IPS DF 19.7 (cell line): ENCODE measurements at regions not wholly inside any gene's neighbourhood (a gene's known extent, or its start where the extent isn't known, plus 50 kb on each side); places are given as distances from the start of the nearest gene placed in this dataset.

ENCODE experiments used
- DNase-seq: peaks from one replicate; pipeline ENCODE4 v3.0.0-alpha.2; 2013; ENCODE audit warnings: low read depth, low spot score

- DNase-seq: no peak
Measured at GRCh38 chr20:11564491-11564890, 353.2 kb upstream of the BTBD3 start.

- peak; percentile 71 for DNase-seq
Measured at GRCh38 chr20:11569163-11569562, 348.5 kb upstream of the BTBD3 start.

DNA sequence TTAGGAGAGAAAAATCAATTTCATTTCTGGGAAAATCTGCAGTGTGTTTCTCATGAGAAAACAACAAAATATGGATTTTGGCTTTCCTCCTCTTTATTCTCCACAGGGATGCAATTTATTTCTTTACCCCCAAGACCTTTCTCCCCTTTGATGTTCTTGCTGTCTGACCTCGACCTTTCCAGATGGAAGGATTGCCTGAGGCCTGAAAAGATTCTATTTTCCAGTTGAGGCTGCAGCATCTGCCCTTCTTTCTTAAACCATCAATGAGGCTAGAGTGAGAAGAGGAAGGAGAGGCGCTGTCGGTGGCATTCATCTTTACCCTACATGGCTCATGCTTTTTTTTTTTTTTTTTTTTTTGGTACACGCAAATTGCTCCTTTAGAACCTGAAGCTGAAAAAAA, 344.2 kb upstream of the BTBD3 start:
- no peak for DNase-seq

DNA sequence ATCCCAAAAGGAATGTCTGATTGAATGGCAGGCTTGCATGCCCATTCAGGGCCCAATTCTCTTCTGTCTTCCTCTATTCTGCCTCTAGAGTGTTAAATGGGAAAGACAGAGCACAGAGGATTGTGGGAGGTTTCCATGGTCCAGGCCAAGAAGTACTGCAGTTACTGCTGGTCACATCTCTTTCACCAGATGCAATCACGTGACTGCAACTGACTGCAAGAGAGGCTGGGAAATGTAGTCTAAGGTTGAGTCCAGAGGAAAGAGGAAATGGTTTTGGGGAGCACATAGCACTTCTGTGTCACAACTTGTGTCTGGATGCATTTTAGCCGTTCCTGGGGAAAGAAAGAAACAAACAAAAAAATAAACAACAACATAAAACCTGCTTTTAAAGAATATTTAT, 336.4 kb upstream of the BTBD3 start:
- DNase-seq: peak; percentile 77

- no peak for DNase-seq
Measured at GRCh38 chr20:11582060-11582459, 335.6 kb upstream of the BTBD3 start.

- DNase-seq: no peak
Measured at GRCh38 chr20:11585752-11586352, 331.8 kb upstream of the BTBD3 start.

GRCh38 chr20:11588875-11589274, 328.8 kb upstream of the BTBD3 start:
- DNase-seq: no peak

DNA sequence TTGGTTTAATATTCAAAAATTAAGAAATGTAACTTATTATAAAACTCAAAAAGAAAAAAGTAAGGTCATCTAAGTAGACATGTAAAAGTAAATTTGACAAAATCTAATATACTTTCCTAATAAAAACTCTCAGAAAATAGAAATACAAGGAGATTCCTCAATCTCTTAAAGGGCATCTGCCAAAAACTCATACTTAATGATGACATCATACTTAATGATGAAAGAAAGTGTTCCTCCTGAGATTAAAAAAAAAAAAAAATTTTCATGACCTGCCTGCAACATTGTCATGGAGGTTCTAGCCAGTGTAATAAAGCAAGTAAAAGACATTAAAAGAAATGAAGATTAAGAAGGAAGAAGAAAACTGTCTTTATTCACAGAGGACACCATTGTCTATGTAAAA, 325.7 kb upstream of the BTBD3 start:
- no peak for DNase-seq

DNA sequence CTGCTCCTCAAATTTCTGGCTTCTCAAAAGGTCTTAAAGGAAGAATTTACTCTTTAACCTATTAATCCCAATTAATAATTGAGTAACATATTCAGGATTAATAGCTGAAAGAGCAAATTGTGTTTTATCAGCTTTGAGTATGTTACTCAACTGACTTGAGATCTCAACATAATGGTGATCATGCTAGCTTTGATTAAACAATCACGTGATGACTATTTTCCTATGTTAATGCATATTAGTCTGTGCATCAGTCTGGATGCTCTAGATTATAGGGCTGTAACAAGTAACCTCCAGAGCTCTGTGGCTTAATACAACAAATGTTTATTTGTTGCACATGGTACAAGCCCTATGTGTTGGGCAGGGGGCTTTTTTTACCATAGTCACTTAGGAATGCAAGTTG, 313.4 kb upstream of the BTBD3 start:
- no peak for DNase-seq

- DNase-seq: no peak
Measured at GRCh38 chr20:11607047-11607446, 310.6 kb upstream of the BTBD3 start.

DNA sequence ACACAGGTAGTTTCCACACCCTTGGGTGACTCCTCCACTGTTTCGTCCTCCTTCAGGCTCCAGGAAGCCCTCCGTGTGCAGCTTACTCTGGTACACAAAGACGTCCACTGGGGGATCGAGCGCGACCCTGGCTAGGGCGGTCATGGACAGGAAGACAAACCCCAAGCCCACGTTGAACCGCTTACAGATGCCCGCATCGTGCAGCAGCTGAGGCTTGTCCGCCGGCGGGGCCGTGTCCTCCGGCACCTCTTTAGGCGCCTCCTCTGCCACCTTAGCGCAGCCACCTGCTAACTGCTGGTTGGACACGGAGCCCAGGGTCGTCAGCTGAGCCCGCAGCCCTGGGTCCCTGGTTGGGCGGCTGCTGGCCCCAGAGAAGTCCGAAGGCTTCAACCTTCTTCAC, 309.0 kb upstream of the BTBD3 start:
- no peak for DNase-seq

DNA sequence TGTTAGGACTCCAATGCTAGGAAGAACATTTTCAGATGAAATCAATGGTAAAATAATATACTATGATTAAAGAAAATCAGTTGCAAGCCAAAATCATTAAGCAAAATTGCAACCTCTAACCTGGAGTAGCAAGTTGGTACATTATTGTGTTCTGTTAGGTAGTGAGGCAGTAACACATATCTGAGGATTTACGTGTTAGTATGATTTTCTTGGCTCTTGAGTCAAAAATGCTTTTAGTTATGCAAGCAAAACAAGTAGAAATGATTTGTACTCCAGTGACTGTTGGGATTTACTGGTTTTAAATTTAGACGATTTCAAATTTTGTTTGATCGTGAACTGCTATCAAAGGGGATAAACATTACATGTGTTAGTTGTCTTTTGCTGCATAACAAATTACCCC, 293.0 kb upstream of the BTBD3 start:
- DNase-seq: no peak

GRCh38 chr20:11626551-11626950, 291.1 kb upstream of the BTBD3 start:
- no peak for DNase-seq

- no peak for DNase-seq
Measured at GRCh38 chr20:11642866-11643265, 274.8 kb upstream of the BTBD3 start.

- peak; percentile 2 for DNase-seq
Measured at GRCh38 chr20:11646359-11646758, 271.3 kb upstream of the BTBD3 start.

GRCh38 chr20:11650566-11650965, 267.1 kb upstream of the BTBD3 start:
- DNase-seq: no peak

DNA sequence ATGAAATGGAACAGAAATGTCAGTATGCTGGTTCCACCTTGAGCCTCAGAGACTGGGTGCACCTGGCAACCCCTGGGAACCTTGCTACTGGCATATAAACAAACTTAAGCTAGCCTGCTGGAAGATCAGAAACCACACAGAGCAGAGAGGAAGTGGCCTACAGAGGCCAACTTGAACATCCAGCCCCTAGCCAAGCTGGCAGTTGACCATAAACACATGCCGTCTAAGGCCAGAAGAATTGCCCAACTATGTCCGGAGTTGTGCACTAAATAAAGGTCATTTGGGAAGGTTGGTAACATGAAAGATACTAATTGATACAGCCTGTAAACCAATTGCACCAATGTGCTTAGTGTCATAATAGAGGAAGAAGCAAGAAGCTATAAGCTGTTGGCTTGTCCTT, 266.6 kb upstream of the BTBD3 start:
- no peak for DNase-seq

DNA sequence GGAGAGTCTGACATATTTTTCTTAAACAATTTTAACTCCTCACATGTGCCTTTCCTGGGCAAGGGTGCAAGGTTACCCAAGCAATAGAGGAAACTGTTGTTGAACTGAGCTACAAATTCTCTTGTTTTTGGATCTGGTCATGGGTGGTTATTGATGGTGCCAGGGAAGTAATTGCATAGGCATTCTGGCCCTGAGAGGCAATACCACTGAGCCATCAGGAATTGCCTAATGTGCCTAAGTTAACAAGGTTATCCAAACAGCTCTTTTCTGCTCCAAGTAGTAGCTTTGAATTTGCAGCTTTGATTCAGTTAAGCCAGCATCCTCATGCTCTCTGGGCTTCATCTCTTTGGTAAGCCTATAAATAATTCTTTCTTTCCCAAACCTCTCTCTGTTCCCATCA, 266.0 kb upstream of the BTBD3 start:
- no peak for DNase-seq

DNA sequence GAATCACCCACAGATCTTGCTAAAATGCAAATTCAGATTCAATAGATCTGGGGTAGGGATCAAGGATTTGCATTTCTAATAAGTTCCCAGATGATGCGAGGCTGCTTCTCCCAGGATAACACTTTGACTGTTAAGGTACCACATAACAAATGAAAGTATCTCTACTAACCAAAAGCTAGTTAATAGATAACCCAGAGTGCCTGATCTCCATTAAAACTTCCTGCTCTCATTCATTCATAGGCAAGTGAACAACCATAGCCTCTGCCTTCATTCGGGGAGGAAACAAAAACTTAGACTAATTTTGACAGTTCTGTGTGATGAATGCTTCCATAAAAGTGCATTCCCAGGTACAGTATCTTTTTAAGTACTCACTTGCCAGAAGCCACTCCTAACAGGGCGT, 265.6 kb upstream of the BTBD3 start:
- DNase-seq: no peak

- no peak for DNase-seq
Measured at GRCh38 chr20:11654766-11655165, 262.9 kb upstream of the BTBD3 start.

- DNase-seq: no peak
Measured at GRCh38 chr20:11660673-11661072, 257.0 kb upstream of the BTBD3 start.

DNA sequence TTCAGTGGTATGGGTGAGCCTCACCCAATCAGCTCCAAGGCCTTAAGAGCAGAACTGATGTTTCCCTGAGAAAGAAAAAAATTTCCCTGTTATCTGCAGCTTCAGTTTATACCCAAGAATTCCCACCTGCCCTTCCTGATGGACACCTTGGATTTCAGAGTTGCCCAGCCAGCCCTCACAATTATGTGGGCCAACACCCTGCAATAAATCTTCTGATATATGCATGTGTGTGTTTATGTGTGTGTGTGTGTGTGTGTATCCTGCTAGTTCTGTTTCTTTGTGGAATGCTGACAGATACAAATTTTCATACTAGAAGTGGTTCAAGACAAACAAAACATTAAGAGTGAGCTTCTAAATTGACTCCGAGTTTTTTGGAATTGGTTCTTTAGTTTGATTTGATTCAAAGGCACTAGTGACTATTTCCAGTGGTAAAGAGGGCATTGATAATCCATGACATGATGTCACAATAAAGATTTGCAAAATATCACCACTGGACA, 246.6 kb upstream of the BTBD3 start:
- no peak for DNase-seq

DNA sequence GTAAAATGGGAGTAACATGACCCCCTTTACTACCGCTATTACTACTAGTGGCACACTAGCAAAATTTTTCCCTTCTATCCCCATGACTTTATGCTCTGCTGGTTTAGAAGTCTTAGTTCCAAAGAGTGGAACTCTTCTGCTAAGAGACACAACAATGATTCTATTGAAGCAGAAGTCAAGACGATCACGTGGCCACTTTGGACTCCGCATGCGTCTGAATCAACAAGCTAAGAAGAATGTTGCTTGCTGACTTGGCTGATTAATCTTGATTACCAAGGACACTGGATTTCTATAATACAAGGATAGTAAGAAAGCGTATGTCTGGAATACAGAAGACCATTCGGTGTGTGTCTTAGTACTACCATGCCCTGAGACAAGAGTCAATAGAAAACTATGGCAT, 244.7 kb upstream of the BTBD3 start:
- DNase-seq: no peak

DNA sequence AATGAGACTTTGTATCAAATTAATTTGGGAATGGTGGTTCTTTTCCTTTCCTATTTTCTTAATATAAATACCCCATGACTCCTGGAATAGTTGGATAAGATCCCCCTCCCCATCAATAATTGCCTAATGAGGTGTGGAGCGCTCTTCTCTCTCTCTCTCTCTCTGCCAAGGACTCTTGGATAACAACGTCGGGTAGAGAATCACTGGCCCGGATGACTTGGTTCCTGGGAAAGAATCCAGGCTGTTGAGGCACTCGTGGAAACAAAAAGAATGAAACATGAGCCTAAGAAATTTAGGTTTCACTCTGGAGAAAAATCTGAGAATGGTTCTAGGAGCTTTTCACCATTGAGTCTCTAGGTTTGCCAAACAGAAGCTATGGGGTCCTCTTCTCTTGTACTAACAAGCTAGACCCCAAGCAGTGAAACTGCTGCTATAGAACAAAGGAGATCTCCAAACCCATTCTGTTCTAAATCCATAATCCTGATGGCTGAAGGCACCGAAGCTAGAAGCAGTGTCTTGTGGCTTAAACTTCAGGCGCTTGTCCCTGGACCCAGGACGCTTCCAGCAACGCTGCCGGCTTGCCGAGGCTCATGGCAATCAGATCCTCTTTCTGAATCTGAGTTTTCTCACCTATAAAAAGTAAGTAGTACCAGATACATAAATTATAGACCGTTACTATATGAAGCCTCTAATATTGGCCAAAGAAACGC, 241.6 kb upstream of the BTBD3 start:
- DNase-seq: no peak
